ENCODE measurements at regions not wholly inside any gene's neighbourhood (a gene's known extent, or its start where the extent isn't known, plus 50 kb on each side); places are given as distances from the start of the nearest gene placed in this dataset.

- Histone ChIP-seq H3K4me1 (ENCODE audit: control insufficient read depth in 1 of 2, insufficient read depth in 2 of 2, low read length in 2 of 2) (peaks cover 2% of the 10 kb centered on the region in 2 experiments), H4K12ac (ENCODE audit: low read depth, low read length) (no peak overlapping the region), H3K36me3 (ENCODE audit: control insufficient read depth in 1 of 2, insufficient read depth in 2 of 2, low read length in 2 of 2) (no peaks in the 10 kb centered on the region), H3K4me2 (ENCODE audit: low read length) (no peak overlapping the region), H3K4me3 (ENCODE audit: low read depth, low read length) (no peak overlapping the region), H4K91ac (ENCODE audit: low read depth, low read length) (no peak overlapping the region), H3K9me3 (ENCODE audit: insufficient read depth, low read depth, low read length) (no peaks in the 10 kb centered on the region), H3K18ac (ENCODE audit: low read length) (no peak overlapping the region), H3K4ac (ENCODE audit: low read depth, low read length) (no peak overlapping the region), H3K14ac (ENCODE audit: low read length) (no peak overlapping the region), H2AK5ac (ENCODE audit: low read length) (no peak overlapping the region), H4K8ac (ENCODE audit: low read depth, low read length) (no peak overlapping the region), H3K79me2 (ENCODE audit: control insufficient read depth, insufficient read depth, low read length, poor library complexity) (no peaks in the 10 kb centered on the region), H3K9ac (ENCODE audit: low read length) (no peak overlapping the region), H3K27me3 (ENCODE audit: insufficient read depth, low read length) (no peaks in the 10 kb centered on the region), H2BK120ac (ENCODE audit: insufficient read depth, low read length, poor library complexity) (no peak overlapping the region), H3K23ac (ENCODE audit: low read length) (no peak overlapping the region), H2AFZ (ENCODE audit: insufficient read depth, low read length, poor library complexity) (no peak overlapping the region), H3K79me1 (ENCODE audit: low read length) (peaks cover 7% of the 10 kb centered on the region), H3K27ac (ENCODE audit: low read depth, low read length) (no peak overlapping the region), H2BK5ac (ENCODE audit: low read depth, low read length, poor library complexity) (no peak overlapping the region), H2BK12ac (ENCODE audit: low read length) (no peak overlapping the region)
- no peak for DNase-seq
- no CpG with 5 or more reads among the region's 1 CpG for WGBS (ENCODE audit: extremely low coverage, insufficient coverage, insufficient read length)
These were observed 62.0 kb upstream of the DSG1 start for GRCh38 chr18:31255953-31256352.

GRCh38 chr18:31258789-31259188 lies 59.2 kb upstream of the DSG1 start:
- Histone ChIP-seq H3K4me2 (ENCODE audit: low read length) (no peak overlapping the region), H3K4me3 (ENCODE audit: low read depth, low read length) (no peak overlapping the region), H3K79me1 (ENCODE audit: low read length) (peaks cover 14% of the 10 kb centered on the region), H3K4ac (ENCODE audit: low read depth, low read length) (no peak overlapping the region), H3K23ac (ENCODE audit: low read length) (no peak overlapping the region), H2BK120ac (ENCODE audit: insufficient read depth, low read length, poor library complexity) (no peak overlapping the region), H3K4me1 (ENCODE audit: control insufficient read depth in 1 of 2, insufficient read depth in 2 of 2, low read length in 2 of 2) (peaks cover 5 to 6% of the 10 kb centered on the region in 2 experiments), H3K18ac (ENCODE audit: low read length) (no peak overlapping the region), H3K79me2 (ENCODE audit: control insufficient read depth, insufficient read depth, low read length, poor library complexity) (peaks cover 1% of the 10 kb centered on the region), H3K27ac (ENCODE audit: low read depth, low read length) (no peak overlapping the region), H2BK12ac (ENCODE audit: low read length) (no peak overlapping the region), H3K27me3 (ENCODE audit: insufficient read depth, low read length) (no peaks in the 10 kb centered on the region), H4K91ac (ENCODE audit: low read depth, low read length) (no peak overlapping the region), H4K12ac (ENCODE audit: low read depth, low read length) (no peak overlapping the region), H3K9ac (ENCODE audit: low read length) (no peak overlapping the region), H3K9me3 (ENCODE audit: insufficient read depth, low read depth, low read length) (no peaks in the 10 kb centered on the region), H3K36me3 (ENCODE audit: control insufficient read depth in 1 of 2, insufficient read depth in 2 of 2, low read length in 2 of 2) (no peaks in the 10 kb centered on the region), H2BK5ac (ENCODE audit: low read depth, low read length, poor library complexity) (no peak overlapping the region), H3K14ac (ENCODE audit: low read length) (no peak overlapping the region), H2AFZ (ENCODE audit: insufficient read depth, low read length, poor library complexity) (no peak overlapping the region), H4K8ac (ENCODE audit: low read depth, low read length) (no peak overlapping the region), H2AK5ac (ENCODE audit: low read length) (no peak overlapping the region)
- WGBS (ENCODE audit: extremely low coverage, insufficient coverage, insufficient read length), result no CpG with 5 or more reads among the region's 3 CpGs
- no peak for DNase-seq

GRCh38 chr18:31261792-31262582 lies 56.0 kb upstream of the DSG1 start:
- H2BK5ac ChIP-seq (ENCODE audit: low read depth, low read length, poor library complexity), result peak overlapping the region; percentile 94
- peak overlapping the region; percentile 92 for H2BK12ac ChIP-seq (ENCODE audit: low read length)
- H3K23ac ChIP-seq (ENCODE audit: low read length), result no peak overlapping the region
- H3K27ac ChIP-seq (ENCODE audit: low read depth, low read length), result peak overlapping the region; percentile 91
- peak overlapping the region; percentile 98 for H2BK120ac ChIP-seq (ENCODE audit: insufficient read depth, low read length, poor library complexity)
- peaks cover 5 to 6% of the 10 kb centered on the region in 2 experiments for H3K4me1 ChIP-seq (ENCODE audit: control insufficient read depth in 1 of 2, insufficient read depth in 2 of 2, low read length in 2 of 2)
- no CpG with 5 or more reads among the region's 6 CpGs for WGBS (ENCODE audit: extremely low coverage, insufficient coverage, insufficient read length)
- no peak overlapping the region for H2AFZ ChIP-seq (ENCODE audit: insufficient read depth, low read length, poor library complexity)
- H3K14ac ChIP-seq (ENCODE audit: low read length), result no peak overlapping the region
- H3K36me3 ChIP-seq (ENCODE audit: control insufficient read depth in 1 of 2, insufficient read depth in 2 of 2, low read length in 2 of 2), result no peaks in the 10 kb centered on the region
- H4K91ac ChIP-seq (ENCODE audit: low read depth, low read length), result peak overlapping the region; percentile 77
- no peak overlapping the region for H3K9ac ChIP-seq (ENCODE audit: low read length)
- DNase-seq, result peak; percentile 55 to 80
- H3K27me3 ChIP-seq (ENCODE audit: insufficient read depth, low read length), result no peaks in the 10 kb centered on the region
- peaks cover 1% of the 10 kb centered on the region for H3K79me2 ChIP-seq (ENCODE audit: control insufficient read depth, insufficient read depth, low read length, poor library complexity)
- peak overlapping the region; percentile 80 for H4K12ac ChIP-seq (ENCODE audit: low read depth, low read length)
- peak overlapping the region; percentile 93 for H3K18ac ChIP-seq (ENCODE audit: low read length)
- H3K4me3 ChIP-seq (ENCODE audit: low read depth, low read length), result no peak overlapping the region
- H4K8ac ChIP-seq (ENCODE audit: low read depth, low read length), result peak overlapping the region; percentile 65
- H3K4me2 ChIP-seq (ENCODE audit: low read length), result no peak overlapping the region
- H3K79me1 ChIP-seq (ENCODE audit: low read length), result peaks cover 11% of the 10 kb centered on the region
- no peaks in the 10 kb centered on the region for H3K9me3 ChIP-seq (ENCODE audit: insufficient read depth, low read depth, low read length)
- peak overlapping the region; percentile 75 for H3K4ac ChIP-seq (ENCODE audit: low read depth, low read length)
- H2AK5ac ChIP-seq (ENCODE audit: low read length), result peak overlapping the region; percentile 54

- no peaks in the 10 kb centered on the region for H3K4me1 ChIP-seq (ENCODE audit: control insufficient read depth in 1 of 2, insufficient read depth in 2 of 2, low read length in 2 of 2)
These were observed 50.0 kb upstream of the DSG1 start for GRCh38 chr18:31267823-31268481.

More at GRCh38 chr18:31267823-31268481, 50.0 kb upstream of the DSG1 start:
- Histone ChIP-seq H3K9me3 (ENCODE audit: insufficient read depth, low read depth, low read length) (no peaks in the 10 kb centered on the region), H3K23ac (ENCODE audit: low read length) (no peak overlapping the region), H2AFZ (ENCODE audit: insufficient read depth, low read length, poor library complexity) (no peak overlapping the region), H3K18ac (ENCODE audit: low read length) (no peak overlapping the region), H3K36me3 (ENCODE audit: control insufficient read depth in 1 of 2, insufficient read depth in 2 of 2, low read length in 2 of 2) (no peaks in the 10 kb centered on the region), H3K4me3 (ENCODE audit: low read depth, low read length) (no peak overlapping the region), H3K79me1 (ENCODE audit: low read length) (peaks cover 4% of the 10 kb centered on the region), H2BK5ac (ENCODE audit: low read depth, low read length, poor library complexity) (no peak overlapping the region), H3K9ac (ENCODE audit: low read length) (no peak overlapping the region), H3K27ac (ENCODE audit: low read depth, low read length) (no peak overlapping the region), H3K79me2 (ENCODE audit: control insufficient read depth, insufficient read depth, low read length, poor library complexity) (no peaks in the 10 kb centered on the region), H3K4ac (ENCODE audit: low read depth, low read length) (no peak overlapping the region), H3K14ac (ENCODE audit: low read length) (no peak overlapping the region), H3K4me2 (ENCODE audit: low read length) (no peak overlapping the region), H4K91ac (ENCODE audit: low read depth, low read length) (no peak overlapping the region), H2AK5ac (ENCODE audit: low read length) (no peak overlapping the region), H4K8ac (ENCODE audit: low read depth, low read length) (no peak overlapping the region), H3K27me3 (ENCODE audit: insufficient read depth, low read length) (no peaks in the 10 kb centered on the region), H2BK12ac (ENCODE audit: low read length) (no peak overlapping the region), H4K12ac (ENCODE audit: low read depth, low read length) (no peak overlapping the region), H2BK120ac (ENCODE audit: insufficient read depth, low read length, poor library complexity) (no peak overlapping the region)
- no CpG with 5 or more reads among the region's 2 CpGs for WGBS (ENCODE audit: extremely low coverage, insufficient coverage, insufficient read length)
- DNase-seq, result no peak
